Common myeloid progenitor, CD34-positive (primary cell): ENCODE measurements at regions not wholly inside any gene's neighbourhood (a gene's known extent, or its start where the extent isn't known, plus 50 kb on each side); places are given as distances from the start of the nearest gene placed in this dataset.
"Not testable (repeated sequence)": the region's sequence is repeated elsewhere in the genome, so short reads cannot be mapped to it uniquely, and the experiment has no call there.

ENCODE experiments used
- CTCF ChIA-PET: fragments of 350-600 bp; sonication (Branson Sonifier 250); formaldehyde crosslinking; loops from one replicate; lab custom pipeline; 2021; ENCODE audit warnings: antibody characterized with exemption; lab: Charles Lee
- POLR2A ChIA-PET: fragments of 350-600 bp; sonication (Branson Sonifier 250); formaldehyde crosslinking; loops from one replicate; lab custom pipeline; 2021; ENCODE audit warnings: antibody characterized with exemption; lab: Charles Lee
- DNase-seq, 3 donors: peaks; one replicate each; pipeline versions ENCODE4 v3.0.0 to v3.0.0-alpha.2; 2013
- H3K27ac ChIP-seq, 2 experiments: 1 replicate in 1 of 2; 2 replicates in 1 of 2; pipeline ENCODE4 v1.7.0; 2013; ENCODE audit warnings: inconsistent platforms in 2 of 2, low read length in 2 of 2, mild to moderate bottlenecking in 2 of 2, low read depth in 1 of 2, moderate library complexity in 1 of 2; ENCODE audit not compliant: severe bottlenecking in 2 of 2, insufficient read depth in 1 of 2, poor library complexity in 1 of 2
- H3K27me3 ChIP-seq, 5 experiments: replicated peaks in 2 of 5; 1 replicate in 3 of 5; 2 replicates in 2 of 5; pipeline versions ENCODE4 v1.6.1 to v1.7.0; 2013; ENCODE audit warnings: low read length in 4 of 5, mild to moderate bottlenecking in 2 of 5, moderate library complexity in 2 of 5, inconsistent platforms in 1 of 5; ENCODE audit not compliant: insufficient read depth in 5 of 5, control insufficient read depth in 4 of 5
- H3K36me3 ChIP-seq, 4 experiments: 1 replicate in 2 of 4; 2 replicates in 2 of 4; pipeline versions ENCODE4 v1.6.1 to v1.7.0; 2013; ENCODE audit warnings: low read length in 3 of 4, control low read depth in 1 of 4, mild to moderate bottlenecking in 1 of 4; ENCODE audit not compliant: control insufficient read depth in 4 of 4, insufficient read depth in 4 of 4
- H3K4me1 ChIP-seq, 4 experiments: 1 replicate in 3 of 4; 2 replicates in 1 of 4; pipeline versions ENCODE4 v1.6.1 to v1.7.1; 2013; ENCODE audit warnings: low read length in 3 of 4, mild to moderate bottlenecking in 3 of 4, control low read depth in 1 of 4, inconsistent platforms in 1 of 4, moderate library complexity in 1 of 4; ENCODE audit not compliant: control insufficient read depth in 4 of 4, insufficient read depth in 4 of 4; ENCODE audit errors: control extremely low read depth in 1 of 4
- H3K4me3 ChIP-seq, 7 experiments: 1 replicate in 4 of 7; 2 replicates in 3 of 7; pipeline versions ENCODE4 v1.5.1 to v1.7.0; 2013; ENCODE audit warnings: mild to moderate bottlenecking in 7 of 7, low read length in 6 of 7, moderate library complexity in 6 of 7, inconsistent platforms in 2 of 7, low read depth in 2 of 7, control low read depth in 1 of 7; ENCODE audit not compliant: insufficient read depth in 4 of 7, control insufficient read depth in 1 of 7; ENCODE audit errors: extremely low read depth in 1 of 7
- H3K9me3 ChIP-seq, 5 experiments: 1 replicate in 4 of 5; 2 replicates in 1 of 5; pipeline versions ENCODE4 v1.6.1 to v1.7.1; 2013; ENCODE audit warnings: low read length in 4 of 5, mild to moderate bottlenecking in 2 of 5, inconsistent platforms in 1 of 5, low read depth in 1 of 5, moderate library complexity in 1 of 5; ENCODE audit not compliant: control insufficient read depth in 4 of 5, insufficient read depth in 2 of 5; ENCODE audit errors: control extremely low read depth in 1 of 5
- whole genome bisulfite sequencing: methylation state at CpG from one replicate; pipeline ENCODE4 v1.1.5; 2013; ENCODE audit not compliant: insufficient coverage; 5-methylcytosine and 5-hydroxymethylcytosine counted together

DNA sequence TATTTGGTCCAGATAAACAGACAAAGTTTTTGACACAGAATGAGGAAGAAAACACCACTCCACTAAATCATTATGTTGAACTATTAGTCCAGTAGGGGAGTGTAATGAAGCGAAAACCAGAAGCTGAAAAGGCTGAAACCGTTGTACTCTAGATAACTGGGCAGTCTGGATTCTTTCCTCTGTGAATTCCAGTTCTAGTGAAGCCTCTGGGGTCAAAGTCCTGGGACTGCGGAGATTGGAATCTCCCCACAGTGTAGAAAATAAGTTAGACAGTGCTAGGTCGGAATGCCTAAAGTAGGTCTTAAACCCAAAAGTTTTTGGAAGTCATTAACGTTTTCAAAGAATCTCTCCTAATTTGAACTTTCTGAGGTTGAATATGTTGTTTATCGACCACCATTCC lies 1589.9 kb downstream of the REEP3 start:
- DNase-seq, CTCF ChIA-PET, H3K27ac ChIP-seq, H3K36me3 ChIP-seq, H3K4me3 ChIP-seq, H3K9me3 ChIP-seq, H3K4me1 ChIP-seq, H3K27me3 ChIP-seq, POLR2A ChIA-PET: not testable (repeated sequence)
- WGBS: 95% methylated on average over 3 of the region's 6 CpGs

DNA sequence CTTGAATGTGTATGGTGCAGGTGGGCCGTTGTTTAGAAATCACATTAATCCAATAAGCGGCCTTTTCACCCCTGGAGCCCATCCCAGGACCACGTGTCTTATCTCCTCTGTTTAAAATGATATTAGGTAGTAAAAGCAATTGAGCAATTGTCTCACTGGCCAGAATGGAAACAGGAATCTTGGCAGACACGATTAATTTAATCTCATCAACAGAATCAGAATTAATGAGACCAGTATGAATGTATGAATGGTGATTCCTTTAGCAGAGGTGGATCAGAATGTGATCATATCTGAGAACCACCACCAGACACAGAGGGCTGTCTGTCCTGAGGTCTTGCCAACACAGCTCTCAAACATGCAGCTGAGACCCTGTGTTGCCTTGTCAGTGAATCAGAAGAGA lies 1591.4 kb downstream of the REEP3 start:
- ChIA-PET POLR2A (no interaction called here), CTCF (no interaction called here)
- Histone ChIP-seq H3K9me3 (no peaks in the 10 kb centered on the region), H3K4me1 (no peaks in the 10 kb centered on the region), H3K4me3 (no peak overlapping the region), H3K27ac (no peak overlapping the region), H3K36me3 (no peaks in the 10 kb centered on the region), H3K27me3 (no peaks in the 10 kb centered on the region)
- 93% methylated on average over 3 of the region's 4 CpGs for WGBS
- no peak for DNase-seq

GRCh38 chr10:65123120-65123519 lies 1601.9 kb downstream of the REEP3 start:
- DNase-seq: no peak
- Histone ChIP-seq H3K27me3 (no peaks in the 10 kb centered on the region), H3K36me3 (no peaks in the 10 kb centered on the region), H3K4me3 (no peak overlapping the region), H3K9me3 (no peaks in the 10 kb centered on the region), H3K27ac (no peak overlapping the region), H3K4me1 (no peaks in the 10 kb centered on the region)
- ChIA-PET POLR2A (no interaction called here), CTCF (no interaction called here)
- 100% methylated on average over 1 of the region's 1 CpG for WGBS

- H3K9me3 ChIP-seq: no peaks in the 10 kb centered on the region
- H3K27me3 ChIP-seq: no peaks in the 10 kb centered on the region
- DNase-seq: no peak
- ChIA-PET POLR2A (no interaction called here), CTCF (no interaction called here)
- no peaks in the 10 kb centered on the region for H3K36me3 ChIP-seq
- no CpG with 5 or more reads among the region's 2 CpGs for WGBS
- H3K4me1 ChIP-seq: no peaks in the 10 kb centered on the region
- H3K4me3 ChIP-seq: no peak overlapping the region
- H3K27ac ChIP-seq: no peak overlapping the region
Observed at GRCh38 chr10:65125212-65125611, 1604.0 kb downstream of the REEP3 start.

DNA sequence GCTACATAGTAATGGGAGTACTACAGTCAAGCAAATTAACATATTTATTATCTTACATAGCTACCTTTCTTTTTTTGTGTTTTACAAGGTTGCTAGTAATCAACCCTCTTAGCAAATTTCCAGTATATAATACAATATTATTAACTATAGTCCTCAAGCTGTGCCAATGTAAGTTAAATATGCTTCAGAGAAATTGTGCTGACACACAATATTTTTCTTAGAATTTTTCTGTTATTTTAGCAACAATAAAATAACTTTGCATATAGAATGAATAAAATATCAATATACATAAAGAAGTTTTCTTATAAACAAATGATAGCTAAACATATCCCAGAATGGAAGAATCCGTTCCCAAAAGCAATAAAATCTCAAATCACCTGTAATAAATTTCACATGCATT lies 1605.1 kb downstream of the REEP3 start:
- Histone ChIP-seq H3K4me1 (no peaks in the 10 kb centered on the region), H3K27ac (no peak overlapping the region), H3K4me3 (no peak overlapping the region), H3K27me3 (no peaks in the 10 kb centered on the region), H3K9me3 (no peaks in the 10 kb centered on the region), H3K36me3 (no peaks in the 10 kb centered on the region)
- CTCF ChIA-PET: no interaction called here
- POLR2A ChIA-PET: no interaction called here
- WGBS: no CpG with 5 or more reads among the region's 1 CpG
- no peak for DNase-seq

DNA sequence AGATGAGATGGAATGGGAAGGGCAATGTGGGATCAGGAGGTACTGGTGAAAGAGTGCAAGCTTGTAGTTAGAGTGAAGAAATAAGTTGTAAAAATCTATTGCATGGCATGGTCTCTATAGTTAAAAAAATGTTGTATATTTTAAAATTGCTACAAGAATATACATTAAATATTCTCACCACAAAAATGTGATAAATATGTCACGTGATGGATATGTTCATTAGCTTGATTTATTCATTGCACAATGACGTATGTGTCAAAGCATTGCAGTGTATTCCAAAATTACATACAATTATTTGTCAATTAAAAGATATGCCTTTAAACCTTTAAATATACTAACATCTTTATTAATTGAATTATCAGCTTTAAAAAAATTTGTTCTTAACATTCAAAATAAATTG lies 1607.1 kb downstream of the REEP3 start:
- Histone ChIP-seq H3K4me3 (no peak overlapping the region), H3K4me1 (no peaks in the 10 kb centered on the region), H3K36me3 (no peaks in the 10 kb centered on the region), H3K27me3 (no peaks in the 10 kb centered on the region), H3K9me3 (no peaks in the 10 kb centered on the region), H3K27ac (no peak overlapping the region)
- WGBS: no CpG with 5 or more reads among the region's 2 CpGs
- CTCF ChIA-PET: no interaction called here
- no peak for DNase-seq
- POLR2A ChIA-PET: no interaction called here

DNA sequence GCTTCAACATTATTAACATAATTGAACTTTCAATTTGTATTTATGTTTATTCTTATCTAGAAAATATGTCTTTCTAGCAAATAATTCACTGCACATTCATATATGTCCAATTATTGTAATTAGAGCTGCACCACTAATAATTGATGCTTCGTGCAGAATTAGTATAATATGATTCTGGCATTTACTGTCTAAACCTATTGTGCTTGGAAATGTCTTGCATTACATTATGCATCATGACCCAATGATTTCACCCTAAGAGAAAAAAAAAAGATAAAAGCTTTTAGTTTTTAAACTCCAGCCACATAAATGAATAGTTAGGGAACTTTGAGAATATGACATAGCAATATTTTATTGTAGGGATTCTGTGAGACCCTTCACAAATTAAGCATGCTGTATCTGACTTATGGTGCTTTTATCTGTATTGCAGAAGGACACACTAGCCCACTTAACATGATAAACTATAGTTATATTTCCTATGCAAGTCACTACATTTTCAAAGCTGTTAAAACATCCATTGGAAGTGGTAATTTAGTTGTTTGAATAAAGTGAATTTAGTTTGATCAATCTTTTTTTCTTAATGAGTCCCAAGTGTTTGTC lies 1609.1 kb downstream of the REEP3 start:
- Histone ChIP-seq H3K27me3 (no peaks in the 10 kb centered on the region), H3K9me3 (no peaks in the 10 kb centered on the region), H3K27ac (no peak overlapping the region), H3K36me3 (no peaks in the 10 kb centered on the region), H3K4me1 (no peaks in the 10 kb centered on the region), H3K4me3 (no peak overlapping the region)
- ChIA-PET POLR2A (no interaction called here), CTCF (no interaction called here)
- no CpG with 5 or more reads among the region's 1 CpG for WGBS
- DNase-seq: no peak
